IPS-18a (cell line): ENCODE measurements at regions not wholly inside any gene's neighbourhood (a gene's known extent, or its start where the extent isn't known, plus 50 kb on each side); places are given as distances from the start of the nearest gene placed in this dataset.

ENCODE experiments used
- H3K27ac ChIP-seq: one replicate; pipeline ENCODE4 v1.5.1; 2013; ENCODE audit warnings: low read length
- H3K27me3 ChIP-seq: one replicate; pipeline ENCODE4 v1.6.1; 2013; ENCODE audit warnings: mild to moderate bottlenecking, low read length; ENCODE audit not compliant: control insufficient read depth, insufficient read depth
- H3K36me3 ChIP-seq: one replicate; pipeline ENCODE4 v1.6.1; 2013; ENCODE audit warnings: low read depth, low read length; ENCODE audit not compliant: control insufficient read depth
- H3K4me1 ChIP-seq: one replicate; pipeline ENCODE4 v1.6.1; 2013; ENCODE audit warnings: low read depth, low read length; ENCODE audit not compliant: control insufficient read depth
- H3K4me3 ChIP-seq: one replicate; pipeline ENCODE4 v1.5.1; 2013; ENCODE audit warnings: low read length
- H3K9ac ChIP-seq: one replicate; pipeline ENCODE4 v1.6.1; 2013; ENCODE audit warnings: mild to moderate bottlenecking, low read length, moderate library complexity
- H3K9me3 ChIP-seq: one replicate; pipeline ENCODE4 v1.6.1; 2013; ENCODE audit warnings: low read depth, low read length; ENCODE audit not compliant: control insufficient read depth

- no peak overlapping the region for H3K9ac ChIP-seq
- no peak overlapping the region for H3K27ac ChIP-seq
- no peak overlapping the region for H3K4me3 ChIP-seq
- no peaks in the 10 kb centered on the region for H3K4me1 ChIP-seq
- peaks cover 5% of the 10 kb centered on the region for H3K9me3 ChIP-seq
- H3K27me3 ChIP-seq = no peaks in the 10 kb centered on the region
- H3K36me3 ChIP-seq = no peaks in the 10 kb centered on the region
These were observed 144.0 kb downstream of the IRS2 start for GRCh38 chr13:109642358-109642757.

- Histone ChIP-seq H3K4me3 (no peak overlapping the region), H3K27ac (no peak overlapping the region), H3K9ac (no peak overlapping the region), H3K4me1 (no peaks in the 10 kb centered on the region), H3K27me3 (no peaks in the 10 kb centered on the region), H3K36me3 (no peaks in the 10 kb centered on the region), H3K9me3 (peaks cover 5% of the 10 kb centered on the region)
These were observed 149.6 kb downstream of the IRS2 start for GRCh38 chr13:109636736-109637135.

GRCh38 chr13:109631069-109631468, 155.3 kb downstream of the IRS2 start:
- peaks cover 3% of the 10 kb centered on the region for H3K4me1 ChIP-seq
- H3K9ac ChIP-seq = no peak overlapping the region
- H3K9me3 ChIP-seq = no peaks in the 10 kb centered on the region
- no peak overlapping the region for H3K4me3 ChIP-seq
- no peaks in the 10 kb centered on the region for H3K27me3 ChIP-seq
- no peaks in the 10 kb centered on the region for H3K36me3 ChIP-seq
- no peak overlapping the region for H3K27ac ChIP-seq

- Histone ChIP-seq H3K27me3 (no peaks in the 10 kb centered on the region), H3K36me3 (no peaks in the 10 kb centered on the region), H3K27ac (no peak overlapping the region), H3K4me1 (peaks cover 3% of the 10 kb centered on the region), H3K4me3 (no peak overlapping the region), H3K9me3 (no peaks in the 10 kb centered on the region), H3K9ac (no peak overlapping the region)
These were observed 156.1 kb downstream of the IRS2 start for GRCh38 chr13:109630271-109630670.

- Histone ChIP-seq H3K27ac (no peak overlapping the region), H3K4me1 (peaks cover 3% of the 10 kb centered on the region), H3K9me3 (no peaks in the 10 kb centered on the region), H3K4me3 (no peak overlapping the region), H3K27me3 (no peaks in the 10 kb centered on the region), H3K9ac (no peak overlapping the region), H3K36me3 (no peaks in the 10 kb centered on the region)
These were observed 156.6 kb downstream of the IRS2 start for GRCh38 chr13:109629737-109630136.

GRCh38 chr13:109628251-109628699, 158.1 kb downstream of the IRS2 start:
- peaks cover 3% of the 10 kb centered on the region for H3K4me1 ChIP-seq
- H3K36me3 ChIP-seq = no peaks in the 10 kb centered on the region
- H3K27me3 ChIP-seq = no peaks in the 10 kb centered on the region
- no peaks in the 10 kb centered on the region for H3K9me3 ChIP-seq
- no peak overlapping the region for H3K9ac ChIP-seq
- no peak overlapping the region for H3K27ac ChIP-seq
- no peak overlapping the region for H3K4me3 ChIP-seq

- no peaks in the 10 kb centered on the region for H3K36me3 ChIP-seq
- no peak overlapping the region for H3K27ac ChIP-seq
- no peaks in the 10 kb centered on the region for H3K27me3 ChIP-seq
- no peaks in the 10 kb centered on the region for H3K9me3 ChIP-seq
- no peak overlapping the region for H3K9ac ChIP-seq
- peaks cover 3% of the 10 kb centered on the region for H3K4me1 ChIP-seq
- H3K4me3 ChIP-seq = no peak overlapping the region
These were observed 158.7 kb downstream of the IRS2 start for GRCh38 chr13:109627649-109628048.

- no peaks in the 10 kb centered on the region for H3K36me3 ChIP-seq
- H3K27me3 ChIP-seq = no peaks in the 10 kb centered on the region
- H3K27ac ChIP-seq = no peak overlapping the region
These were observed 159.8 kb downstream of the IRS2 start for GRCh38 chr13:109626386-109627171.

GRCh38 chr13:109625156-109625555, 161.2 kb downstream of the IRS2 start:
- Histone ChIP-seq H3K9ac (no peak overlapping the region), H3K36me3 (no peaks in the 10 kb centered on the region), H3K4me3 (no peak overlapping the region), H3K9me3 (no peaks in the 10 kb centered on the region), H3K4me1 (peaks cover 3% of the 10 kb centered on the region), H3K27me3 (no peaks in the 10 kb centered on the region), H3K27ac (no peak overlapping the region)

More at GRCh38 chr13:109626386-109627171, 159.8 kb downstream of the IRS2 start:
- peaks cover 3% of the 10 kb centered on the region for H3K4me1 ChIP-seq
- H3K9me3 ChIP-seq = no peaks in the 10 kb centered on the region
- no peak overlapping the region for H3K9ac ChIP-seq
- no peak overlapping the region for H3K4me3 ChIP-seq

GRCh38 chr13:109622006-109622405, 164.4 kb downstream of the IRS2 start:
- no peaks in the 10 kb centered on the region for H3K36me3 ChIP-seq

GRCh38 chr13:109615721-109616420, 170.5 kb downstream of the IRS2 start:
- no peaks in the 10 kb centered on the region for H3K27me3 ChIP-seq
- H3K4me1 ChIP-seq = peaks cover 5% of the 10 kb centered on the region

More at GRCh38 chr13:109622006-109622405, 164.4 kb downstream of the IRS2 start:
- H3K4me1 ChIP-seq = peaks cover 3% of the 10 kb centered on the region
- no peak overlapping the region for H3K27ac ChIP-seq
- H3K27me3 ChIP-seq = no peaks in the 10 kb centered on the region
- no peak overlapping the region for H3K4me3 ChIP-seq
- no peak overlapping the region for H3K9ac ChIP-seq
- H3K9me3 ChIP-seq = no peaks in the 10 kb centered on the region

More at GRCh38 chr13:109615721-109616420, 170.5 kb downstream of the IRS2 start:
- no peak overlapping the region for H3K9ac ChIP-seq
- no peaks in the 10 kb centered on the region for H3K9me3 ChIP-seq
- no peak overlapping the region for H3K4me3 ChIP-seq
- H3K27ac ChIP-seq = no peak overlapping the region
- H3K36me3 ChIP-seq = no peaks in the 10 kb centered on the region
